Esophagus squamous epithelium (tissue), 5 donors: ENCODE measurements at regions not wholly inside any gene's neighbourhood (a gene's known extent, or its start where the extent isn't known, plus 50 kb on each side); places are given as distances from the start of the nearest gene placed in this dataset.

Experiments
- DNase-seq: peaks from one replicate; lab custom pipeline; 2025; lab: John Stamatoyannopoulos, UW
- H3K27ac ChIP-seq, 4 donors: fragments of 200-600 bp; sonication (generic); one replicate each; pipeline ENCODE4 v1.5.1; 2016 to 2019; ENCODE audit warnings: mild to moderate bottlenecking in 1 of 4
- H3K27me3 ChIP-seq, 4 donors: fragments of 200-600 bp; sonication (generic); 1 replicate in 3 of 4; 2 replicates in 1 of 4; pipeline versions ENCODE4 v1.5.1 to v1.6.0; 2017 to 2021; ENCODE audit warnings: antibody characterized with exemption in 1 of 4
- H3K36me3 ChIP-seq, 3 donors: fragments of 200-600 bp; sonication (generic); one replicate each; pipeline ENCODE4 v1.5.1; 2016 to 2019
- H3K4me1 ChIP-seq, 3 donors: fragments of 200-600 bp; sonication (generic); one replicate each; pipeline ENCODE4 v1.5.1; 2017 to 2019
- H3K4me3 ChIP-seq, 4 donors: fragments of 200-600 bp; sonication (generic); 1 replicate in 3 of 4; 2 replicates in 1 of 4; pipeline ENCODE4 v1.5.1; 2016 to 2019; ENCODE audit warnings: mild to moderate bottlenecking in 2 of 4, moderate library complexity in 1 of 4
- H3K9me3 ChIP-seq, 3 donors: fragments of 200-600 bp; sonication (generic); one replicate each; pipeline ENCODE4 v1.5.1; 2016 to 2019
- CTCF ChIP-seq, 6 experiments: fragments of 450-650 bp in 4 of 6; fragments of 200-600 bp in 2 of 6; sonication (generic) in 2 of 6; IDR thresholded peaks; one replicate each; pipeline ENCODE4 v1.5.1; 2016 to 2019; ENCODE audit warnings: antibody characterized with exemption in 6 of 6, mild to moderate bottlenecking in 4 of 6, moderate library complexity in 4 of 6
- POLR2A ChIP-seq, 4 donors: fragments of 450-650 bp; IDR thresholded peaks; one replicate each; pipeline ENCODE4 v1.6.1; 2017; ENCODE audit warnings: antibody characterized with exemption in 4 of 4, mild to moderate bottlenecking in 4 of 4, moderate library complexity in 3 of 4
- whole genome bisulfite sequencing, 2 donors: methylation state at CpG; one replicate each; pipeline ENCODE4 v1.1.5; 2018; 5-methylcytosine and 5-hydroxymethylcytosine counted together
- intact Hi-C: fragments of 100-400 bp; cut with DNase I; formaldehyde crosslinking; loops from one replicate; pipeline ENCODE4 v1.15.0; 2022
- donor health status: DM: yes; HTN: yes; CAD: no.

- no peak for TF ChIP-seq CTCF (IDR thresholded peaks at IDR 0.05)
- TF ChIP-seq POLR2A (IDR thresholded peaks at IDR 0.05): no peak
- WGBS, 2 donors: no CpG with 5 or more reads among the region's 29 CpGs
- no peaks in the 10 kb centered on the region for H3K4me1 ChIP-seq
- no peaks in the 10 kb centered on the region for H3K27me3 ChIP-seq
- H3K9me3 ChIP-seq: no peaks in the 10 kb centered on the region
- no peak for DNase-seq
- H3K27ac ChIP-seq: no peak overlapping the region
- no peak overlapping the region for H3K4me3 ChIP-seq
- intact Hi-C loops: no loop called here
- H3K36me3 ChIP-seq: no peaks in the 10 kb centered on the region
Measured at GRCh38 chrX:26873736-26874135, 589.4 kb downstream of the PPP4R3C start.

- H3K27me3 ChIP-seq: no peaks in the 10 kb centered on the region
- TF ChIP-seq CTCF (IDR thresholded peaks at IDR 0.05): no peak
- no peak for TF ChIP-seq POLR2A (IDR thresholded peaks at IDR 0.05)
- no peak overlapping the region for H3K27ac ChIP-seq
- H3K4me1 ChIP-seq: no peaks in the 10 kb centered on the region
- no peak for DNase-seq
- no peaks in the 10 kb centered on the region for H3K9me3 ChIP-seq
- intact Hi-C loops: no loop called here
- WGBS, 2 donors: 67 to 100% methylated on average over 1 of the region's 1 CpG
- H3K36me3 ChIP-seq: no peaks in the 10 kb centered on the region
- H3K4me3 ChIP-seq: no peak overlapping the region
Measured at GRCh38 chrX:26871967-26872366, 591.2 kb downstream of the PPP4R3C start.

GRCh38 chrX:26851981-26852380 lies 611.2 kb downstream of the PPP4R3C start:
- Histone ChIP-seq H3K27ac (no peak overlapping the region), H3K27me3 (no peaks in the 10 kb centered on the region), H3K9me3 (no peaks in the 10 kb centered on the region), H3K4me1 (no peaks in the 10 kb centered on the region), H3K36me3 (no peaks in the 10 kb centered on the region), H3K4me3 (no peak overlapping the region)
- TF ChIP-seq CTCF (IDR thresholded peaks at IDR 0.05): no peak
- no peak for TF ChIP-seq POLR2A (IDR thresholded peaks at IDR 0.05)
- intact Hi-C loops: no loop called here
- no peak for DNase-seq
- WGBS, 2 donors: 10% methylated on average over 1 of the region's 1 CpG

GRCh38 chrX:26848511-26848910 lies 614.6 kb downstream of the PPP4R3C start:
- Histone ChIP-seq H3K9me3 (no peaks in the 10 kb centered on the region), H3K27ac (no peak overlapping the region), H3K27me3 (no peaks in the 10 kb centered on the region), H3K4me1 (no peaks in the 10 kb centered on the region), H3K4me3 (no peak overlapping the region), H3K36me3 (no peaks in the 10 kb centered on the region)
- TF ChIP-seq POLR2A (IDR thresholded peaks at IDR 0.05): no peak
- TF ChIP-seq CTCF (IDR thresholded peaks at IDR 0.05): no peak
- DNase-seq: no peak
- 44 to 60% methylated on average over 1 to 2 of the region's 2 CpGs for WGBS, 2 donors
- intact Hi-C loops: no loop called here

- Histone ChIP-seq H3K9me3 (no peaks in the 10 kb centered on the region), H3K4me1 (no peaks in the 10 kb centered on the region), H3K27ac (no peak overlapping the region), H3K36me3 (no peaks in the 10 kb centered on the region), H3K4me3 (no peak overlapping the region), H3K27me3 (no peaks in the 10 kb centered on the region)
- intact Hi-C loops: no loop called here
- WGBS, 2 donors: 56 to 70% methylated on average over 2 of the region's 2 CpGs
- no peak for DNase-seq
- TF ChIP-seq CTCF (IDR thresholded peaks at IDR 0.05) (no peak), POLR2A (IDR thresholded peaks at IDR 0.05) (no peak)
Measured at GRCh38 chrX:26845056-26845455, 618.1 kb downstream of the PPP4R3C start.
